ENCODE measurements at regions not wholly inside any gene's neighbourhood (a gene's known extent, or its start where the extent isn't known, plus 50 kb on each side); places are given as distances from the start of the nearest gene placed in this dataset.

DNA sequence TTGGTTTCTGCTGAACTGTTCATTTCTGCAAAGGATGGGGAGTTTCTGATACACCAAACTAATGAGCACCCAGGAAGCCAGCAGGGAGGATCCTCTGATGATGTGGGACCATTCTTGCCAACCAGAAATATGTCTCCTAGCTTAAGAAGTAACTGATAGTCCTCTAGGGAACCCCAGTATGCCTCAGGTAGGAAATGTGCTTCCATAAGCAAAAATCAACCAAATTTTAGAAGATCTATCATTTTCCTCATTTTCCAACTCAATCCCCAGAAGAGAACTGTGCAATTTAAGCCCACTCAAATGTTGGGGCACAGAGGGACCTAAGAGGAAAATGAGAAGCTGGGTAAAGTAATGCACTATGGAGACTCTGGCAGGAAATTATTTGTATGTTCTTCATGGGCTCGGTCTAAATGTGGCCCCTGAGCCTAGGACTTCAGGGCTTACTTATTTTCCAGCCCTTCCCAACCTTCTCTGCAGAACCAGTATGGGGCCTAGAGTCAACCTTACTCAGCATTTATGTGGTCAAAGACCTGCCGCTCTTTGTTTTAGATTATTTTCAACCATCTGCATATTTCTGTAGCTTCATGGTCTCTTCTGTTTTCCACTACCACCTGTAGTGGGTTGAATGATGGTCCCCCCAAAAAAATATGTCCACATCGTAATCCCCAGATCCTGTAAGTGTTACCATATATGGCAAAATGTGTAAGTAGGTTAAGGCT is 359.8 kb upstream of the CDH4 start:
- no peaks in the 10 kb centered on the region for H3K36me3 ChIP-seq (ENCODE audit: control insufficient read depth, insufficient read depth, low read length)
- no peak overlapping the region for H2BK15ac ChIP-seq (ENCODE audit: low read depth, low read length)
- H2AFZ ChIP-seq (replicated peaks; ENCODE audit: low read length, poor library complexity), result no peak overlapping the region
- CTCF ChIA-PET, result no interaction called here
- H3K4me3 ChIP-seq (ENCODE audit: insufficient read depth, low read depth, low read length), result no peak overlapping the region
- in situ Hi-C loops (cut with MboI; ENCODE audit: low sequenced_read_pairs) (no loop called here), intact Hi-C loops (cut with micrococcal nuclease) (no loop called here), dilution Hi-C loops (cut with HindIII; ENCODE audit: low sequenced_read_pairs, unreplicated experiment) (no loop called here)
- H4K20me1 ChIP-seq (ENCODE audit: insufficient read depth, low read length), result no peaks in the 10 kb centered on the region
- no peak overlapping the region for H4K5ac ChIP-seq (ENCODE audit: low read depth, low read length)
- DNase-seq (no peak), ATAC-seq (ENCODE audit: low read depth) (no peak)
- no peaks in the 10 kb centered on the region for H3K27me3 ChIP-seq (ENCODE audit: control insufficient read depth, insufficient read depth, low read length)
- TF ChIP-seq, protein P1, sequence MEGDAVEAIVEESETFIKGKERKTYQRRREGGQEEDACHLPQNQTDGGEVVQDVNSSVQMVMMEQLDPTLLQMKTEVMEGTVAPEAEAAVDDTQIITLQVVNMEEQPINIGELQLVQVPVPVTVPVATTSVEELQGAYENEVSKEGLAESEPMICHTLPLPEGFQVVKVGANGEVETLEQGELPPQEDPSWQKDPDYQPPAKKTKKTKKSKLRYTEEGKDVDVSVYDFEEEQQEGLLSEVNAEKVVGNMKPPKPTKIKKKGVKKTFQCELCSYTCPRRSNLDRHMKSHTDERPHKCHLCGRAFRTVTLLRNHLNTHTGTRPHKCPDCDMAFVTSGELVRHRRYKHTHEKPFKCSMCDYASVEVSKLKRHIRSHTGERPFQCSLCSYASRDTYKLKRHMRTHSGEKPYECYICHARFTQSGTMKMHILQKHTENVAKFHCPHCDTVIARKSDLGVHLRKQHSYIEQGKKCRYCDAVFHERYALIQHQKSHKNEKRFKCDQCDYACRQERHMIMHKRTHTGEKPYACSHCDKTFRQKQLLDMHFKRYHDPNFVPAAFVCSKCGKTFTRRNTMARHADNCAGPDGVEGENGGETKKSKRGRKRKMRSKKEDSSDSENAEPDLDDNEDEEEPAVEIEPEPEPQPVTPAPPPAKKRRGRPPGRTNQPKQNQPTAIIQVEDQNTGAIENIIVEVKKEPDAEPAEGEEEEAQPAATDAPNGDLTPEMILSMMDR (conservative IDR thresholded peaks at IDR 0.05; ENCODE audit: low read depth, low read length), result no peak
- TF ChIP-seq MAFK (IDR thresholded peaks at IDR 0.05; ENCODE audit: low read depth, low read length), result peak; percentile 58
- H2BK120ac ChIP-seq (ENCODE audit: low read depth, low read length), result no peak overlapping the region
- BruUV-seq (replicated peaks), result no TSS peak
- POLR2A ChIA-PET (ENCODE audit: unreplicated experiment), result no interaction called here
- no peak overlapping the region for H3K4ac ChIP-seq (ENCODE audit: low read depth, low read length)
- H3K79me1 ChIP-seq (ENCODE audit: low read depth in 1 of 2, low read length in 2 of 2), result no peaks in the 10 kb centered on the region
- H3K9me1 ChIP-seq (ENCODE audit: insufficient read depth, low read length), result no peaks in the 10 kb centered on the region
- no peak overlapping the region for H3K14ac ChIP-seq (replicated peaks; ENCODE audit: low read depth, low read length)
- no peak overlapping the region for H3K4me2 ChIP-seq (ENCODE audit: low read depth, low read length)
- H3K18ac ChIP-seq (ENCODE audit: low read depth, low read length), result no peak overlapping the region
- H3K23ac ChIP-seq (ENCODE audit: low read depth, low read length), result no peak overlapping the region
- H3K27ac ChIP-seq (ENCODE audit: insufficient read depth, low read length), result no peak overlapping the region
- no peak overlapping the region for H2BK20ac ChIP-seq (ENCODE audit: low read depth, low read length)
- no peak overlapping the region for H2BK5ac ChIP-seq (ENCODE audit: low read depth, low read length, poor library complexity, severe bottlenecking)
- H4K91ac ChIP-seq (ENCODE audit: insufficient read depth, low read depth, low read length), result no peak overlapping the region
- no CpG with 5 or more reads among the region's 3 CpGs for WGBS, 2 experiments (ENCODE audit: extremely low coverage in 2 of 2, insufficient read length in 1 of 2)
- no peak overlapping the region for H2AK9ac ChIP-seq (replicated peaks; ENCODE audit: low read depth, low read length, poor library complexity)
- H3K9me3 ChIP-seq (ENCODE audit: control insufficient read depth, insufficient read depth, low read length), result peaks cover 10% of the 10 kb centered on the region
- no peak overlapping the region for H2AK5ac ChIP-seq (ENCODE audit: low read depth, low read length)
- no peaks in the 10 kb centered on the region for H3K4me1 ChIP-seq (ENCODE audit: control insufficient read depth, insufficient read depth, low read length)
- H4K8ac ChIP-seq (ENCODE audit: low read depth in 2 of 2, low read length in 2 of 2), result no peak overlapping the region
- H3K56ac ChIP-seq (ENCODE audit: extremely low read depth, insufficient read depth, low read length), result no peak overlapping the region
- H3K9ac ChIP-seq (ENCODE audit: low read depth, low read length), result no peak overlapping the region
